Body of pancreas (tissue), 4 donors: ENCODE measurements at regions not wholly inside any gene's neighbourhood (a gene's known extent, or its start where the extent isn't known, plus 50 kb on each side); places are given as distances from the start of the nearest gene placed in this dataset.

Experiments used
- POLR2A ChIP-seq, 3 donors: fragments of 450-650 bp; IDR thresholded peaks; one replicate each; pipeline ENCODE4 v1.6.1; 2016; ENCODE audit warnings: antibody characterized with exemption in 3 of 3, mild to moderate bottlenecking in 2 of 3
- TF ChIP-seq, protein P1 (sequence below), 7 experiments: fragments of 450-650 bp in 4 of 7; fragments of 200-600 bp in 3 of 7; sonication (generic) in 3 of 7; IDR thresholded peaks; one replicate each; pipeline ENCODE4 v1.5.1; 2016 to 2019; ENCODE audit warnings: antibody characterized with exemption in 7 of 7

DNA sequence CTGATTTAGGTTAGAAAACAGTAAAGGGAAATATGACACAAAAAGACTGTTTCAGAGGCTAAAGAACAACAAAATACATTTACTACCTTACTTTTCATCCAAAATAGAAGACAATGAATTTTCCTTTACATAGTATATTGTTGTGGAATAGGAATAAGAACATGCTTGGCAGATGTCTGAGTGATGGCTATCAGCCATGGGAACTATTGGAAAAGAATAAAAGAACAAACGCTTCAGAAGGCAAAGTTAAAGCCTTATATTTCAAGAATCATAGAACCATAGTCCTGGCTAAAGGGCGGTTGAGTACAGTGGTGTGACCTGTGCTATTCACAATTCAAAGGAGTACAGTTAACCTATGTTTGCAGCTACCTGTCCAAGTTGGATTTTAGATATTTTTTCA is 73.9 kb upstream of the NRXN1 start:
- no peak for TF ChIP-seq POLR2A (IDR thresholded peaks at IDR 0.05)
- TF ChIP-seq, protein P1, sequence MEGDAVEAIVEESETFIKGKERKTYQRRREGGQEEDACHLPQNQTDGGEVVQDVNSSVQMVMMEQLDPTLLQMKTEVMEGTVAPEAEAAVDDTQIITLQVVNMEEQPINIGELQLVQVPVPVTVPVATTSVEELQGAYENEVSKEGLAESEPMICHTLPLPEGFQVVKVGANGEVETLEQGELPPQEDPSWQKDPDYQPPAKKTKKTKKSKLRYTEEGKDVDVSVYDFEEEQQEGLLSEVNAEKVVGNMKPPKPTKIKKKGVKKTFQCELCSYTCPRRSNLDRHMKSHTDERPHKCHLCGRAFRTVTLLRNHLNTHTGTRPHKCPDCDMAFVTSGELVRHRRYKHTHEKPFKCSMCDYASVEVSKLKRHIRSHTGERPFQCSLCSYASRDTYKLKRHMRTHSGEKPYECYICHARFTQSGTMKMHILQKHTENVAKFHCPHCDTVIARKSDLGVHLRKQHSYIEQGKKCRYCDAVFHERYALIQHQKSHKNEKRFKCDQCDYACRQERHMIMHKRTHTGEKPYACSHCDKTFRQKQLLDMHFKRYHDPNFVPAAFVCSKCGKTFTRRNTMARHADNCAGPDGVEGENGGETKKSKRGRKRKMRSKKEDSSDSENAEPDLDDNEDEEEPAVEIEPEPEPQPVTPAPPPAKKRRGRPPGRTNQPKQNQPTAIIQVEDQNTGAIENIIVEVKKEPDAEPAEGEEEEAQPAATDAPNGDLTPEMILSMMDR (IDR thresholded peaks at IDR 0.05) = no peak
